ENCODE measurements at regions not wholly inside any gene's neighbourhood (a gene's known extent, or its start where the extent isn't known, plus 50 kb on each side); places are given as distances from the start of the nearest gene placed in this dataset.
"Not testable (repeated sequence)": the region's sequence is repeated elsewhere in the genome, so short reads cannot be mapped to it uniquely, and the experiment has no call there.

DNA sequence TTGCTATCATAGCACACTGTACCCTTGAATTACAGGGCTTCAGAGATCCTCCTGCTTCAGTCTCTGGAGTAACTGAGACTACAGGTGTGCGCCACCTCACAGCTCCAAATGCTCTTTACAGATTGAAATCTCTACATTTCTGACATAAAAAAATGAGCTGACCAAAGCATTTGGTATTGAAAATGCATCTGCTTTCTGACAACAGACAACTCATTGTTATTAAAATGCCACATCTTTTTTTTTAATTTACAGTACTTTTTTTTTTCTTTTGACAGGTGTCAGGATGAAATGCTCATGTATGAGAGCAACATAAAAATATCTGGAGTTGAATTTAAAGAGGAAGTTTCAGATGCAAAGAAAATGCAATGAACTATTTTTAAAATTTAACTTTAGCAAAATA is 764.5 kb downstream of the TRAM1L1 start:
- TF ChIP-seq, protein P1, sequence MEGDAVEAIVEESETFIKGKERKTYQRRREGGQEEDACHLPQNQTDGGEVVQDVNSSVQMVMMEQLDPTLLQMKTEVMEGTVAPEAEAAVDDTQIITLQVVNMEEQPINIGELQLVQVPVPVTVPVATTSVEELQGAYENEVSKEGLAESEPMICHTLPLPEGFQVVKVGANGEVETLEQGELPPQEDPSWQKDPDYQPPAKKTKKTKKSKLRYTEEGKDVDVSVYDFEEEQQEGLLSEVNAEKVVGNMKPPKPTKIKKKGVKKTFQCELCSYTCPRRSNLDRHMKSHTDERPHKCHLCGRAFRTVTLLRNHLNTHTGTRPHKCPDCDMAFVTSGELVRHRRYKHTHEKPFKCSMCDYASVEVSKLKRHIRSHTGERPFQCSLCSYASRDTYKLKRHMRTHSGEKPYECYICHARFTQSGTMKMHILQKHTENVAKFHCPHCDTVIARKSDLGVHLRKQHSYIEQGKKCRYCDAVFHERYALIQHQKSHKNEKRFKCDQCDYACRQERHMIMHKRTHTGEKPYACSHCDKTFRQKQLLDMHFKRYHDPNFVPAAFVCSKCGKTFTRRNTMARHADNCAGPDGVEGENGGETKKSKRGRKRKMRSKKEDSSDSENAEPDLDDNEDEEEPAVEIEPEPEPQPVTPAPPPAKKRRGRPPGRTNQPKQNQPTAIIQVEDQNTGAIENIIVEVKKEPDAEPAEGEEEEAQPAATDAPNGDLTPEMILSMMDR (conservative IDR thresholded peaks at IDR 0.05; ENCODE audit: low read depth, low read length), result no peak
- H3K4me3 ChIP-seq (ENCODE audit: low read length), result no peak overlapping the region
- DNase-seq (ENCODE audit: low read depth), result no peak

DNA sequence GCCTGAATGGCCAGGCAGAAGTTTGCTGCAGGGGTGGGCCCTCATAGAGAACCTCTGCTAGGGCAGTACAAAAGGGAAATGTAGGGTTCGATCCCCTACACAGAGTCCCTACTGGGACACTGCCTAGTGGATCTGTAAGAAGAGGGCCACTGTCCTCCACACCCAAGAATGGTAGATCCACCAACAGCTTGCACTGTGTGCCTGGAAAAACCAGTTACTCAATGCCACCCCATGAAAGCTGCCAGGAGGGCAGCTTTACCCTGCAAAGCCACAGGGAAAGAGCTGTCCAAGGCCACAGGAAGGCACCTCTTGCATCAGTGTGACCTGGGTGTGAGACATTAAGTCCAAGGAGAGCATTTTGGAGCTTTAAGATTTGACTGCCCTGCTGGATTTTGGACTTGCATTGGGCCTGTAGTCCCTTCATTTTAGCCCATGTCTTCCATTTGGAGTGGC is 781.6 kb downstream of the TRAM1L1 start:
- TF ChIP-seq, protein P1 (conservative IDR thresholded peaks at IDR 0.05; ENCODE audit: low read depth, low read length), result no peak
- no peak for DNase-seq (ENCODE audit: low read depth)
- no peak overlapping the region for H3K4me3 ChIP-seq (ENCODE audit: low read length)

DNA sequence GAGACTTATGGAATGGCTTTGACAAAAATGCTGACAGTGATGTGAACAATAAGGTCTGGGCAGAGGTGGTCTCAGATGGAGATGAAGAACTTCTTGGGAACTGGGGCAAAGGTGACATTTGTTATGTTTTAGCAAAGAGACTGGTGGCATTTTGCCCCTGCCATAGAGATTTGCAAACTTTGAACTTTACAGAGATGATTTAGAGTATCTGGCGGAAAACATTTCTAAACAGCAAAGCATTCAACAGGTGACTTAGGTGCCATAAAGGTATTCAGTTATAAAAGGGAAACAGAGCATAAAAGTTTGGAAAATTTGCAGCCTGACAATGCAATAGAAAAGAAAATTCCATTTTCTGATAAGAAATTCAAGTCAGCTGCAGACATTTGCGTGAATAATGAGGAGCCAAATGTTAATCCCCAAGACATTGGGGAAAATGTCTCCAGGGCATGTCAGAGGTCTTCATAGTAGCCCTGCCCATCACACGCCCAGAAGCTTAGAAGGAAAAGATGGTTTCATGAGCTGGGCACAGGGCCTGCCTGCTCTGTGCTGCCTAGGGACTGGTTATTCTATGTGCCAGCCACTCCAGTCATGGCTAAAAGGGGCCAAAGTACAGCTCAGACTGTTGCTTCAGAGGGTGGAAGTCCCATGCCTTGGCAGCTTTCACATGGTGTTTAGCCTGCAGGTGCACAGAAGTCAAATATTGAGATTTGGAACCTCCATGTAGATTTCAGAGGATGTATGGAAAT is 782.2 kb downstream of the TRAM1L1 start:
- no peak overlapping the region for H3K4me3 ChIP-seq (ENCODE audit: low read length)
- no peak for DNase-seq (ENCODE audit: low read depth)
- TF ChIP-seq, protein P1 (conservative IDR thresholded peaks at IDR 0.05; ENCODE audit: low read depth, low read length), result no peak

DNA sequence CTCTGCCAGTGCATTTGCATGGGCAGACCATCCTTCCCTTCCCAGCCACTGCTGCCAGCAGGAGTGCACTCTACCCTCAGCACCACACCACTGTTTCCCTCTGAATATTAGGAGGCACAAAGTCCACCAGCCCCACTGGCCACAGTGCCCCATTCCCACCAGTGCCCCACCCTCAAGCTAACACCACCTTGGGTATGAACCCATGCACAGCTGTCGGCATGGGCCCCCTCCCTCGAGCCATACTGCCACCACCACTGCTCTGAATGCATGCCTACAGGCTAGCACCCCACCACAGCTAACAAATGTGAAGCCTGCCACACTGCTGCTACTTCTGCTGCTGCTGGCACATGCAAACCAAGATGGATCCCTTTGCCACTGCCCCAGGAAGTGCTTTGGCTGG is 810.4 kb downstream of the TRAM1L1 start:
- no peak overlapping the region for H3K4me3 ChIP-seq (ENCODE audit: low read length)
- TF ChIP-seq, protein P1 (conservative IDR thresholded peaks at IDR 0.05; ENCODE audit: low read depth, low read length), result no peak
- no peak for DNase-seq (ENCODE audit: low read depth)

DNA sequence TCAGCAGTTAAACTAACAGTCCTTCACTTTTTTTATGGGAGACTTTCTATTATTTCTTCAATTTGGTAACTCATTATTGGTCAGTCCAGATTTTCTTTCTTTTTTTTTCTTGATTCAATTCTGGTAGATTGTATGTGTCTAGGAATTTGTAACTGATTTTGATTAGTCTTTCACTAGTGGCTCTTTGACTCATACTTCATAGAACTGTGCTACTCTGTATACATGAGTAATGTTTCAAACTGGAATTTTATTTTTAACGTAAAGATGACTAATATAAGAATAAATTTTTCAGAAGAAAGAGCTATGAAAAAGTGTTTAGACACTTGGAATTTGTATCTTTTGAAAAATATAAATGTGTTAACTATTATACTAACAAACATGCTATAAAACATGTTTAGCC is 813.0 kb downstream of the TRAM1L1 start:
- no peak for DNase-seq (ENCODE audit: low read depth)
- TF ChIP-seq, protein P1 (conservative IDR thresholded peaks at IDR 0.05; ENCODE audit: low read depth, low read length), result no peak

DNA sequence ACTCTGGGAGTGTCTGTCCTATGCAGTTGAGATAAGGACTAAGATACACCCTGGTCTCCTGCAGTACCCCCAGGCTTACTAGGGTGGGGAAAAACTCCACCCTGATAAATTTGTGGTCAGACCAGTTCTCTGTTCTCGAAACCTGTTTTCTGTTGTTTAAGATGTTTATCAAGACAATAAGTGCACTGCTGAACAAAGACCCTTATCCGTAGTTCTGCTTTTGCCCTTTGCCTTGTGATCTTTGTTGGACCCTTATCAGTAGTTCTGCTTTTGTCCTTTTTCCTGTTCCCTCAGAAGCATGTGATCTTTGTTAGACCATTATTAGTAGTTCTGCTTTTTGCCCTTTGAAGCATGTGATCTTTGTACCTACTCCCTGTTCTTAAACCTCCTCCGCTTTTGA is 824.4 kb downstream of the TRAM1L1 start:
- DNase-seq (ENCODE audit: low read depth); H3K4me3 ChIP-seq (ENCODE audit: low read length): not testable (repeated sequence)

More for the DNA sequence above, 813.0 kb downstream of the TRAM1L1 start:
- no peak overlapping the region for H3K4me3 ChIP-seq (ENCODE audit: low read length)

DNA sequence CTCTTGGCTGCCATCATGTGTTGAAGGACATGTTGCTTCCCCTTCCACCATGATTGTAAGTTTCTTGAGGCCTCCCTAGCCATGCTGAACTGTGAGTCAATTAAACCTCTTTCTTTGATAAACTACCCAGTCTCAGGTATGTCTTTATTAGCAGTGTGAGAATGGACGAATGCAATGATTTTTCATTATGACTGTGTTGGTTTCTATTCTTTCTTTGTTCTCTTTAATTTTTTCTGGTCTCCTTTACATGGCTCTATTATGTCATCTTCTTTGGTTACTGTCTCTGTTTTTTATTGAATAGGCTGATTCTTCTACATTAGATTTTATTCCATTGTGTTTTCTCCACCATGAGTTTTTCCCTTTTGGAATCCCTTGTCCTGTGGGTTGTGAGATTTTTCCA is 840.6 kb downstream of the TRAM1L1 start:
- TF ChIP-seq, protein P1 (conservative IDR thresholded peaks at IDR 0.05; ENCODE audit: low read depth, low read length), result no peak
- DNase-seq (ENCODE audit: low read depth), result no peak
- no peak overlapping the region for H3K4me3 ChIP-seq (ENCODE audit: low read length)

Data from retinal pigment epithelial cell (primary cell).